ENCODE measurements at regions not wholly inside any gene's neighbourhood (a gene's known extent, or its start where the extent isn't known, plus 50 kb on each side); places are given as distances from the start of the nearest gene placed in this dataset.

DNA sequence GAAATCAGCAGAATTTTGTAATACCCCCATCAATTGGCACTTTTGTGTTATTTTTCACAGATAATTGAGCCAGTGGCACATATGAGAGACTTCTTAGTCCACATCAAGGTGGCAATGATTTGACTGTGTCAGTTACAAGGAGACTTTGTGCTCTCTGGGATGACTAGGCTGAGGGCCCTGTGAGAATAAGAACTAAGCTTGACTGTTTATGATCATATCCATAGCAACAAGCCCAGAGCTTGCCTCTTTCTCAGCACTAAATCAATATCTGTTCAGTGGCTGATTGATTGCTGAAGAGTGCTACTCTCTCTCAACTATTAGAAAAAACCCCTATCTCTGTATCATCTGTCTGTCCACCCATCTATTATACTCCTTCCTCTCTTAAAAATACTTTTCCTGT, 185.3 kb upstream of the PLPP4 start:
- H3K27ac ChIP-seq (ENCODE audit: low read depth in 1 of 2, low read length in 1 of 2) = no peak overlapping the region
- H3K4me1 ChIP-seq (ENCODE audit: control insufficient read depth in 2 of 2, insufficient read depth in 2 of 2, low read length in 2 of 2) = no peaks in the 10 kb centered on the region
- no peaks in the 10 kb centered on the region for H3K27me3 ChIP-seq (ENCODE audit: control insufficient read depth in 2 of 2, insufficient read depth in 1 of 2, low read length in 1 of 2)
- no peak overlapping the region for H3K4me3 ChIP-seq (ENCODE audit: low read length in 2 of 2)
- no peak for DNase-seq (ENCODE audit: low read depth in 6 of 9, low spot score in 9 of 9)
- no peaks in the 10 kb centered on the region for H3K9me3 ChIP-seq (ENCODE audit: control insufficient read depth in 2 of 2, insufficient read depth in 1 of 2, low read length in 1 of 2)
- no peaks in the 10 kb centered on the region for H3K36me3 ChIP-seq (ENCODE audit: control insufficient read depth in 2 of 2, insufficient read depth in 2 of 2, low read length in 1 of 2)

DNA sequence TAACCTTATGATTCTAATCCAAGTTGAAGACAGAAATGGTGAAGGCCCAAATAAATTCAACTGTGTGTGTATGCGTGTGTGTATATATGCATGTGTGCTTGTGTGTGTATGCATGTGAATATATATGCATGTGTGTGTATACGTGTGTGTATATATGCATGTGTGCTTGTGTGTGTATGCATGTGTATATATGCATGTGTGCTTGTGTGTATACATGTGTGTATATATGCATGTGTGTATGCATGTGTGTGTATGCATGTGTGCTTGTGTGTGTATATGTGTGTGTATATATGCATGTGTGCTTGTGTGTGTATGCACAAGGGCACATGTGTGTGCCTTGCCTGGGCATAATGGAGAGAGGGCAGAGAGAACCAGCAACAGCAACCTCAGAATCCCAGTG, 184.7 kb upstream of the PLPP4 start:
- no peaks in the 10 kb centered on the region for H3K9me3 ChIP-seq (ENCODE audit: control insufficient read depth in 2 of 2, insufficient read depth in 1 of 2, low read length in 1 of 2)
- H3K27ac ChIP-seq (ENCODE audit: low read depth in 1 of 2, low read length in 1 of 2) = no peak overlapping the region
- no peak for DNase-seq (ENCODE audit: low read depth in 6 of 9, low spot score in 9 of 9)
- WGBS = 98% methylated on average over 2 of the region's 2 CpGs
- no peaks in the 10 kb centered on the region for H3K4me1 ChIP-seq (ENCODE audit: control insufficient read depth in 2 of 2, insufficient read depth in 2 of 2, low read length in 2 of 2)
- no peak overlapping the region for H3K4me3 ChIP-seq (ENCODE audit: low read length in 2 of 2)
- H3K36me3 ChIP-seq (ENCODE audit: control insufficient read depth in 2 of 2, insufficient read depth in 2 of 2, low read length in 1 of 2) = no peaks in the 10 kb centered on the region
- H3K27me3 ChIP-seq (ENCODE audit: control insufficient read depth in 2 of 2, insufficient read depth in 1 of 2, low read length in 1 of 2) = no peaks in the 10 kb centered on the region

DNA sequence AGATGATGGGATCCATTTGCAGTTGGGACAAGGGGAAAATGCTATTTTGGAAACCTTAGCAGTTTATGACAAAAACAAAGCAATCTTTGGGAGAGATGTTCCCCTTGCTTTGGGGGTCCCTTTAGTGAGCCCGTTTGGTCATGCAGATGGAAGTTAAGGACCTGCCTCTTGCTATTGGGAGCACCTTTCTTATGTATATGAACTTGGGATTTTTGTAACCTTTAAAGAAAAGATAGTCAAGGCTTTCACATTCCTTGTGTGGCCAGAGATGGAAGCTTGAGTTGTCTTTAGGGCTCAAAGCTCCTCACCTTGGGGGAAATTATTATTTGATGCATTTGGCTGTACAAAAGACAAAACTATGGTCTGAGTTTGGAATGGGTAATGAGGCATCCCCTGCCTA, 179.0 kb upstream of the PLPP4 start:
- no peaks in the 10 kb centered on the region for H3K4me1 ChIP-seq (ENCODE audit: control insufficient read depth in 2 of 2, insufficient read depth in 2 of 2, low read length in 2 of 2)
- WGBS = 26% methylated on average over 1 of the region's 1 CpG

DNA sequence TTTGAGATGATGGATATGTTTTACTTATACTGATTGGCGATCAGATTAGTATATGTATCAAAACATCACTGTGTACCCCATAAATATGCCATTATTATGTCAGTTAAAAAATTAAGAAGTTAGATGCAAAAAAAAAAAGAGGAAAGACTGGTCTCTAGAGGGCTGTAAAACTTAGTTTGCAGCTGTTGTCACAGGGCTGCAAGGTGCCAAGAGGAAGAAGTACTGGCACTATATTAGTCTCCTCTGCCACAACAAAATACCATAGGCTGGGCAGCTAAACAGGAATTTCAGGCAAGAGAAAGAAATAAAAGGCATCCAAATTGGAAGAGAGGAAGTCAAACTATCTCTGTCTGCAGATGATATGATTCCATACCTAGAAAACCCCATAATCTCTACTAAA, 177.8 kb upstream of the PLPP4 start:
- no peaks in the 10 kb centered on the region for H3K27me3 ChIP-seq (ENCODE audit: control insufficient read depth in 2 of 2, insufficient read depth in 1 of 2, low read length in 1 of 2)
- no peaks in the 10 kb centered on the region for H3K36me3 ChIP-seq (ENCODE audit: control insufficient read depth in 2 of 2, insufficient read depth in 2 of 2, low read length in 1 of 2)
- H3K9me3 ChIP-seq (ENCODE audit: control insufficient read depth in 2 of 2, insufficient read depth in 1 of 2, low read length in 1 of 2) = no peaks in the 10 kb centered on the region
- no peak for DNase-seq (ENCODE audit: low read depth in 6 of 9, low spot score in 9 of 9)
- no peaks in the 10 kb centered on the region for H3K4me1 ChIP-seq (ENCODE audit: control insufficient read depth in 2 of 2, insufficient read depth in 2 of 2, low read length in 2 of 2)
- 89% methylated on average over 1 of the region's 1 CpG for WGBS
- H3K4me3 ChIP-seq (ENCODE audit: low read length in 2 of 2) = no peak overlapping the region
- H3K27ac ChIP-seq (ENCODE audit: low read depth in 1 of 2, low read length in 1 of 2) = no peak overlapping the region

More for the DNA sequence above, 179.0 kb upstream of the PLPP4 start:
- no peak for DNase-seq (ENCODE audit: low read depth in 6 of 9, low spot score in 9 of 9)
- Histone ChIP-seq H3K9me3 (ENCODE audit: control insufficient read depth in 2 of 2, insufficient read depth in 1 of 2, low read length in 1 of 2) (no peaks in the 10 kb centered on the region), H3K36me3 (ENCODE audit: control insufficient read depth in 2 of 2, insufficient read depth in 2 of 2, low read length in 1 of 2) (no peaks in the 10 kb centered on the region), H3K4me3 (ENCODE audit: low read length in 2 of 2) (no peak overlapping the region), H3K27me3 (ENCODE audit: control insufficient read depth in 2 of 2, insufficient read depth in 1 of 2, low read length in 1 of 2) (no peaks in the 10 kb centered on the region), H3K27ac (ENCODE audit: low read depth in 1 of 2, low read length in 1 of 2) (no peak overlapping the region)

DNA sequence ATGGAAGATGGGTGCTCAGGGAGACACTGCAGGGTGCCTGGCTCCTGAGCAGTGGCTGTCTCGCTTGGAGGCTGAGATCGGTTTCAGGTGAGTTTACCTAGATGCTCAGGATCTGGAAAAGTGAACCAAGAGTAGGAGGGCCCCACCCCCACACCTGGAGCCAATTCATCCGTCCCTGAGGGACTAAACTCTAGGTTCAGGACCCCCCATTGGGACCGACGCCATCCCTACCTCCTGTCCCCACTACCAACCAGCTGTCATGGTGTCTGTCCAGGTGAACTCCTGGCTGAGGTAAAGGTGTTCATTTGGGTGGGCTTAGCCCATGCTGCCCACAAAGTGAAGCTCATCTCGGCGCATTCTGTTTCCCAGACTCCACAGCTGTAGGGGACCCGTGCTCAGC, 174.6 kb upstream of the PLPP4 start:
- 91% methylated on average over 8 of the region's 8 CpGs for WGBS
- Histone ChIP-seq H3K4me3 (ENCODE audit: low read length in 2 of 2) (no peak overlapping the region), H3K27me3 (ENCODE audit: control insufficient read depth in 2 of 2, insufficient read depth in 1 of 2, low read length in 1 of 2) (no peaks in the 10 kb centered on the region), H3K36me3 (ENCODE audit: control insufficient read depth in 2 of 2, insufficient read depth in 2 of 2, low read length in 1 of 2) (no peaks in the 10 kb centered on the region), H3K4me1 (ENCODE audit: control insufficient read depth in 2 of 2, insufficient read depth in 2 of 2, low read length in 2 of 2) (no peaks in the 10 kb centered on the region), H3K27ac (ENCODE audit: low read depth in 1 of 2, low read length in 1 of 2) (no peak overlapping the region), H3K9me3 (ENCODE audit: control insufficient read depth in 2 of 2, insufficient read depth in 1 of 2, low read length in 1 of 2) (no peaks in the 10 kb centered on the region)
- DNase-seq (ENCODE audit: low read depth in 6 of 9, low spot score in 9 of 9) = no peak

DNA sequence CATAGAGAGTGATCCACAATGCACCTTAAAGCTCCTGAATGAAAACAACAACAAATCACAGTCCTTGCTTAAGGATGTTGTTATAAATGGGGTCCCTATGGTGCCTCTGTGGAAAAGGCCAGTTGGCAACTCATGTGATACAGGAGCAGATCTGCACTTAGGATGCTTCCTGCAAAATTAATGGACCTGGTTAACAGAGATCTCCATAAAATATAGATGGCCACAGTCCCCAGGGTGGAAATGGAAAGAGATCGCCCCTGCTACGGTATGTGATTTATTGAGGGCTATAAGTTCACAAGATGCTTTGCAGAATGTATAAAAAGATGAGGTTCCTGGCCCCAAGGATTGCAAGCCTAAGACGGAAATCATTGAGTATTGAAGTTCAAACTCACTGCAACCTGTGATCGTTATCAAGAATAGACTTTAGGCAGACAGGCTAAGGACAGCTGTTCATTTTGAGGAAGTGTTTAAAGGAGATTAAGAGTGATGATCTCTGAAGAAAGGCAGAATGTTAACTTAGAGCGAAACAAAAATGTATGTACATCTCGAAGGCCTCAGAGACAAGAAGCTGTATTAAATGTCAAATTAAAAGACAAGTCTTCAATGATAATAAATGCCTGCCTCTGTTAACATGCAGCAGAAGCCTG, 174.1 kb upstream of the PLPP4 start:
- no peaks in the 10 kb centered on the region for H3K27me3 ChIP-seq (ENCODE audit: control insufficient read depth in 2 of 2, insufficient read depth in 1 of 2, low read length in 1 of 2)
- H3K4me3 ChIP-seq (ENCODE audit: low read length in 2 of 2) = no peak overlapping the region
- DNase-seq (ENCODE audit: low read depth in 6 of 9, low spot score in 9 of 9) = no peak
- WGBS = 85% methylated on average over 6 of the region's 6 CpGs
- H3K9me3 ChIP-seq (ENCODE audit: control insufficient read depth in 2 of 2, insufficient read depth in 1 of 2, low read length in 1 of 2) = no peaks in the 10 kb centered on the region
- no peak overlapping the region for H3K27ac ChIP-seq (ENCODE audit: low read depth in 1 of 2, low read length in 1 of 2)
- no peaks in the 10 kb centered on the region for H3K36me3 ChIP-seq (ENCODE audit: control insufficient read depth in 2 of 2, insufficient read depth in 2 of 2, low read length in 1 of 2)
- H3K4me1 ChIP-seq (ENCODE audit: control insufficient read depth in 2 of 2, insufficient read depth in 2 of 2, low read length in 2 of 2) = no peaks in the 10 kb centered on the region

DNA sequence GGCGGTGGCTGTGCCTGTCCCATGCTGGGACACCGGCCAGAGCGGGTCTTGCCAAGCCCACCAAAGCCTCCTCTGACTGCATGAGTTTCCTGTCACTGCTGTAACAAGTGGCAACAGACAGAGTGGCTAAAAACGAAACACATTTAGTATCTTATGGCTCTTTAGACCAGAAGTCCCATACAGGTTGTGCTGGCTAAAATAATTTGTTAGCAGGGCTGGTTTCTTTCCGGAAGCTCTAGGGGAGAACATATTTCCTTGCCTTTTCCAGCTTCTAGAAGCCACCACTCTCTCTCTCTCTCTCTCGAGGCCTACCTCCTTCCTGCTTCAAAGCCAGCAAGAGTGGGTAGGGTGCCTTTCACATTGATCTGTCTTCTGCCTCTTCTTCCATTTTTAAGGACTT, 171.6 kb upstream of the PLPP4 start:
- DNase-seq (ENCODE audit: low read depth in 6 of 9, low spot score in 9 of 9) = no peak
- 91% methylated on average over 6 of the region's 6 CpGs for WGBS
- no peaks in the 10 kb centered on the region for H3K4me1 ChIP-seq (ENCODE audit: control insufficient read depth in 2 of 2, insufficient read depth in 2 of 2, low read length in 2 of 2)
- H3K4me3 ChIP-seq (ENCODE audit: low read length in 2 of 2) = no peak overlapping the region
- H3K36me3 ChIP-seq (ENCODE audit: control insufficient read depth in 2 of 2, insufficient read depth in 2 of 2, low read length in 1 of 2) = no peaks in the 10 kb centered on the region
- H3K27ac ChIP-seq (ENCODE audit: low read depth in 1 of 2, low read length in 1 of 2) = no peak overlapping the region
- no peaks in the 10 kb centered on the region for H3K9me3 ChIP-seq (ENCODE audit: control insufficient read depth in 2 of 2, insufficient read depth in 1 of 2, low read length in 1 of 2)
- no peaks in the 10 kb centered on the region for H3K27me3 ChIP-seq (ENCODE audit: control insufficient read depth in 2 of 2, insufficient read depth in 1 of 2, low read length in 1 of 2)

DNA sequence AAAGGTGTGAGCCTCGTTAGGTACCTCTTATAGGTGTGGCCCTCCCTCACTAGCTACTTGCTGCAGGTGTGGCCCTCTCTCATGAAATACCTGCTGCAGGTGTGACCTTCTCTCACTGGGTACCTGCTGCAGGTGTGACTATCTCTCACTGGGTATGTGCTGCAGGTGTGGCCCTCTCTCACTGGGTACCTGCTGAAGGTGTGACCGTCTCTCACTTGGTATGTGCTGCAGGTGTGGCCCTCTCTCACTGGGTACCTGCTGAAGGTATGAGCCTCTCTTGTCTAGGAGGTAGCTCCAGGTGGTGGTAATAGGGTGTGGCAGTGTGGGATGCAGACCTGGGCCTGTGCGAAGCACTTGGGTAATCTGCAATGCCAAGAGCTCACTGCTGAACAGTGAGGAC, 170.7 kb upstream of the PLPP4 start:
- Histone ChIP-seq H3K27me3 (ENCODE audit: control insufficient read depth in 2 of 2, insufficient read depth in 1 of 2, low read length in 1 of 2) (no peaks in the 10 kb centered on the region), H3K4me3 (ENCODE audit: low read length in 2 of 2) (no peak overlapping the region), H3K4me1 (ENCODE audit: control insufficient read depth in 2 of 2, insufficient read depth in 2 of 2, low read length in 2 of 2) (no peaks in the 10 kb centered on the region), H3K9me3 (ENCODE audit: control insufficient read depth in 2 of 2, insufficient read depth in 1 of 2, low read length in 1 of 2) (no peaks in the 10 kb centered on the region), H3K36me3 (ENCODE audit: control insufficient read depth in 2 of 2, insufficient read depth in 2 of 2, low read length in 1 of 2) (no peaks in the 10 kb centered on the region), H3K27ac (ENCODE audit: low read depth in 1 of 2, low read length in 1 of 2) (no peak overlapping the region)
- no peak for DNase-seq (ENCODE audit: low read depth in 6 of 9, low spot score in 9 of 9)
- 95% methylated on average over 3 of the region's 3 CpGs for WGBS

DNA sequence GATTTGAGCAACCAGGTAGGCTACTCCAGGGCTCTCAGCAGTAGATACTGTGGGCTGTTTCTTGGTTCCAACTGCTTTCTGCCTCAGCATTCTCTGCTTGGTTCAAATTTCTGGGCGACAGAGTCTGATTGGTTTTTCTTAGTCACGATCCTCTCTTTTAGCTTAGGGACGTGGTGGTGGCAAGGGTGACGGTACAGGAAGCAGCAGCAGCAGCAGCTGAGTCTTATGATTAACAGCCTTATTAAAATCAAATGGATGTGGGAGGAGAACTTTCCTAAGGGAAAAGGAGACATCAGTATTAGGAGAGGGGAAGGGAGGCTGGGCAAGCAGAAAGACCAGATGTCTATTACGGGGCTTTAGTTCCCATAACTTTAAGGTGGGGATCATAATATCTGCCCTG, 156.5 kb upstream of the PLPP4 start:
- no peaks in the 10 kb centered on the region for H3K36me3 ChIP-seq (ENCODE audit: control insufficient read depth in 2 of 2, insufficient read depth in 2 of 2, low read length in 1 of 2)
- no peaks in the 10 kb centered on the region for H3K9me3 ChIP-seq (ENCODE audit: control insufficient read depth in 2 of 2, insufficient read depth in 1 of 2, low read length in 1 of 2)
- DNase-seq (ENCODE audit: low read depth in 6 of 9, low spot score in 9 of 9) = no peak
- 79% methylated on average over 5 of the region's 5 CpGs for WGBS
- no peak overlapping the region for H3K27ac ChIP-seq (ENCODE audit: low read depth in 1 of 2, low read length in 1 of 2)
- H3K4me3 ChIP-seq (ENCODE audit: low read length in 2 of 2) = no peak overlapping the region
- no peaks in the 10 kb centered on the region for H3K4me1 ChIP-seq (ENCODE audit: control insufficient read depth in 2 of 2, insufficient read depth in 2 of 2, low read length in 2 of 2)
- no peaks in the 10 kb centered on the region for H3K27me3 ChIP-seq (ENCODE audit: control insufficient read depth in 2 of 2, insufficient read depth in 1 of 2, low read length in 1 of 2)

DNA sequence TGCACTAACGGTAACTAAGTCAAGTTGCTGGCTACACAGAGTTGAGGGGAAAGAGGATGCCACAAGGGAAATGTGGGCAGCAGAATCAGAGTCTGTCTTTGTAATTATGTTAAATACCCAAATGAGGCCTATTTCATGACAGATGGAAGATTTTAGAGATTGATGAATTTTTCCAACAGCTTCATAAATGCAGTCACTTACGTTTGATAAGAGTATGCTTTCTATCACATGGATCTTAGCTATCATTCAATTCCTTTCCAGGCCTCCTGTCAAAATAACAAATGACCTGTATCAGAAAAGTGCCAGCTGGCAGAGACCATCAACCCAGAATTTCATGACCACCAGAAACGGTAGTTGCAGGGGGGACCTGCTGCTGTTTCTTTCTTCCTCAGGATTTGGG, 148.4 kb upstream of the PLPP4 start:
- DNase-seq (ENCODE audit: low read depth in 6 of 9, low spot score in 9 of 9) = no peak
- Histone ChIP-seq H3K4me3 (ENCODE audit: low read length in 2 of 2) (no peak overlapping the region), H3K27me3 (ENCODE audit: control insufficient read depth in 2 of 2, insufficient read depth in 1 of 2, low read length in 1 of 2) (no peaks in the 10 kb centered on the region), H3K27ac (ENCODE audit: low read depth in 1 of 2, low read length in 1 of 2) (no peak overlapping the region), H3K9me3 (ENCODE audit: control insufficient read depth in 2 of 2, insufficient read depth in 1 of 2, low read length in 1 of 2) (no peaks in the 10 kb centered on the region), H3K36me3 (ENCODE audit: control insufficient read depth in 2 of 2, insufficient read depth in 2 of 2, low read length in 1 of 2) (no peaks in the 10 kb centered on the region), H3K4me1 (ENCODE audit: control insufficient read depth in 2 of 2, insufficient read depth in 2 of 2, low read length in 2 of 2) (no peaks in the 10 kb centered on the region)
- 93% methylated on average over 3 of the region's 3 CpGs for WGBS

Data from thymus (tissue), 11 donors.